ENCODE measurements at regions not wholly inside any gene's neighbourhood (a gene's known extent, or its start where the extent isn't known, plus 50 kb on each side); places are given as distances from the start of the nearest gene placed in this dataset.
"Not testable (repeated sequence)": the region's sequence is repeated elsewhere in the genome, so short reads cannot be mapped to it uniquely, and the experiment has no call there.

- no peak for DNase-seq (ENCODE audit: low read depth in 2 of 2, low spot score in 1 of 2)
These were observed 55.2 kb upstream of the SLIT2 start for GRCh38 chr4:20196476-20196875.

GRCh38 chr4:20195071-20195885, 56.4 kb upstream of the SLIT2 start:
- DNase-seq (ENCODE audit: low read depth in 2 of 2, low spot score in 1 of 2), result no peak

GRCh38 chr4:20194123-20195013, 57.3 kb upstream of the SLIT2 start:
- no peak for DNase-seq (ENCODE audit: low read depth in 2 of 2, low spot score in 1 of 2)

- no peak for DNase-seq (ENCODE audit: low read depth in 2 of 2, low spot score in 1 of 2)
These were observed 58.4 kb upstream of the SLIT2 start for GRCh38 chr4:20193141-20193936.

GRCh38 chr4:20192736-20193135, 59.0 kb upstream of the SLIT2 start:
- DNase-seq (ENCODE audit: low read depth in 2 of 2, low spot score in 1 of 2), result no peak

GRCh38 chr4:20185103-20185502, 66.6 kb upstream of the SLIT2 start:
- DNase-seq (ENCODE audit: low read depth in 2 of 2, low spot score in 1 of 2), result no peak

GRCh38 chr4:20183131-20183530, 68.6 kb upstream of the SLIT2 start:
- not testable (repeated sequence) for DNase-seq (ENCODE audit: low read depth in 2 of 2, low spot score in 1 of 2)

- DNase-seq (ENCODE audit: low read depth in 2 of 2, low spot score in 1 of 2), result no peak
These were observed 69.8 kb upstream of the SLIT2 start for GRCh38 chr4:20181926-20182325.

GRCh38 chr4:20180509-20180908, 71.2 kb upstream of the SLIT2 start:
- DNase-seq (ENCODE audit: low read depth in 2 of 2, low spot score in 1 of 2), result no peak

- no peak for DNase-seq (ENCODE audit: low read depth in 2 of 2, low spot score in 1 of 2)
These were observed 72.7 kb upstream of the SLIT2 start for GRCh38 chr4:20178902-20179576.

- no peak for DNase-seq (ENCODE audit: low read depth in 2 of 2, low spot score in 1 of 2)
These were observed 74.8 kb upstream of the SLIT2 start for GRCh38 chr4:20176881-20177280.

- DNase-seq (ENCODE audit: low read depth in 2 of 2, low spot score in 1 of 2), result no peak
These were observed 79.5 kb upstream of the SLIT2 start for GRCh38 chr4:20172070-20172760.

- no peak for DNase-seq (ENCODE audit: low read depth in 2 of 2, low spot score in 1 of 2)
These were observed 85.2 kb upstream of the SLIT2 start for GRCh38 chr4:20166544-20166943.

- no peak for DNase-seq (ENCODE audit: low read depth in 2 of 2, low spot score in 1 of 2)
These were observed 92.2 kb upstream of the SLIT2 start for GRCh38 chr4:20159516-20159915.

- DNase-seq (ENCODE audit: low read depth in 2 of 2, low spot score in 1 of 2), result no peak
These were observed 93.5 kb upstream of the SLIT2 start for GRCh38 chr4:20158195-20158594.

GRCh38 chr4:20151436-20151835, 100.3 kb upstream of the SLIT2 start:
- DNase-seq (ENCODE audit: low read depth in 2 of 2, low spot score in 1 of 2), result no peak

GRCh38 chr4:20149143-20149542, 102.6 kb upstream of the SLIT2 start:
- DNase-seq (ENCODE audit: low read depth in 2 of 2, low spot score in 1 of 2), result not testable (repeated sequence)

- no peak for DNase-seq (ENCODE audit: low read depth in 2 of 2, low spot score in 1 of 2)
These were observed 114.5 kb upstream of the SLIT2 start for GRCh38 chr4:20137176-20137575.

GRCh38 chr4:20127626-20128025, 124.1 kb upstream of the SLIT2 start:
- DNase-seq (ENCODE audit: low read depth in 2 of 2, low spot score in 1 of 2), result no peak

GRCh38 chr4:20126906-20127305, 124.8 kb upstream of the SLIT2 start:
- DNase-seq (ENCODE audit: low read depth in 2 of 2, low spot score in 1 of 2), result no peak
